LHCN-M2 (cell line): ENCODE measurements at regions not wholly inside any gene's neighbourhood (a gene's known extent, or its start where the extent isn't known, plus 50 kb on each side); places are given as distances from the start of the nearest gene placed in this dataset.

Source experiments
- DNase-seq: peaks from one replicate; pipeline ENCODE4 v3.0.0-alpha.2; 2012; ENCODE audit warnings: low read depth

GRCh38 chr4:163966612-163967011, 472.1 kb downstream of the TMA16 start:
- DNase-seq = no peak

- DNase-seq = no peak
These were observed 472.8 kb downstream of the TMA16 start for GRCh38 chr4:163967263-163967662.

GRCh38 chr4:163967710-163968109, 473.2 kb downstream of the TMA16 start:
- no peak for DNase-seq

GRCh38 chr4:163969291-163969690, 474.8 kb downstream of the TMA16 start:
- no peak for DNase-seq

GRCh38 chr4:163976588-163976987, 482.1 kb downstream of the TMA16 start:
- no peak for DNase-seq

GRCh38 chr4:163988391-163988790, 493.9 kb downstream of the TMA16 start:
- DNase-seq = no peak

GRCh38 chr4:163988865-163989264, 494.4 kb downstream of the TMA16 start:
- DNase-seq = no peak

- peak; percentile 36 for DNase-seq
These were observed 496.9 kb downstream of the TMA16 start for GRCh38 chr4:163991298-163991865.

GRCh38 chr4:164009435-164009834, 514.9 kb downstream of the TMA16 start:
- DNase-seq = no peak

GRCh38 chr4:164011791-164012190, 517.3 kb downstream of the TMA16 start:
- DNase-seq = no peak

GRCh38 chr4:164012396-164013027, 518.0 kb downstream of the TMA16 start:
- peak; percentile 52 for DNase-seq

- no peak for DNase-seq
These were observed 527.5 kb downstream of the TMA16 start for GRCh38 chr4:164021947-164022346.

- DNase-seq = no peak
These were observed 528.7 kb downstream of the TMA16 start for GRCh38 chr4:164023214-164023613.

- DNase-seq = peak; percentile 13
These were observed 533.3 kb downstream of the TMA16 start for GRCh38 chr4:164027805-164028204.

- DNase-seq = no peak
These were observed 545.0 kb downstream of the TMA16 start for GRCh38 chr4:164039482-164039881.

GRCh38 chr4:164056426-164057142, 562.1 kb downstream of the TMA16 start:
- DNase-seq = no peak

- no peak for DNase-seq
These were observed 564.4 kb downstream of the TMA16 start for GRCh38 chr4:164058776-164059445.

GRCh38 chr4:164060456-164060855, 566.0 kb downstream of the TMA16 start:
- DNase-seq = no peak

- no peak for DNase-seq
These were observed 573.9 kb downstream of the TMA16 start for GRCh38 chr4:164068392-164068791.

GRCh38 chr4:164070625-164071024, 576.1 kb downstream of the TMA16 start:
- no peak for DNase-seq

GRCh38 chr4:164081371-164081770, 586.9 kb downstream of the TMA16 start:
- DNase-seq = no peak

- DNase-seq = no peak
These were observed 587.3 kb downstream of the TMA16 start for GRCh38 chr4:164081801-164082200.
